H9 (cell line): ENCODE measurements at regions not wholly inside any gene's neighbourhood (a gene's known extent, or its start where the extent isn't known, plus 50 kb on each side); places are given as distances from the start of the nearest gene placed in this dataset.

Experiments used
- DNase-seq: peaks from one replicate; pipeline ENCODE4 v3.0.0-alpha.2; 2017
- H2AFZ ChIP-seq: one replicate; pipeline ENCODE4 v1.6.1; 2013; ENCODE audit warnings: mild to moderate bottlenecking, low read length, control low read depth, moderate library complexity
- H2AK5ac ChIP-seq: 2 replicates; pipeline ENCODE4 v1.6.1; 2013; ENCODE audit warnings: low read length, control low read depth, mixed read lengths; ENCODE audit not compliant: insufficient read length
- H2BK120ac ChIP-seq: one replicate; pipeline ENCODE4 v1.6.1; 2013; ENCODE audit warnings: low read depth, mild to moderate bottlenecking, low read length, control low read depth, inconsistent platforms; ENCODE audit not compliant: poor library complexity, severe bottlenecking
- H2BK12ac ChIP-seq: 2 replicates; pipeline ENCODE4 v1.6.1; 2013; ENCODE audit warnings: low read length, control low read depth, mixed read lengths, low read depth; ENCODE audit not compliant: insufficient read length
- H2BK15ac ChIP-seq: 2 replicates; pipeline ENCODE4 v1.6.1; 2013; ENCODE audit warnings: low read depth, low read length, control low read depth
- H2BK20ac ChIP-seq: one replicate; pipeline ENCODE4 v1.6.1; 2013; ENCODE audit warnings: low read depth, mild to moderate bottlenecking, low read length, control low read depth, inconsistent platforms; ENCODE audit not compliant: poor library complexity, severe bottlenecking
- H2BK5ac ChIP-seq: 2 replicates; pipeline ENCODE4 v1.6.1; 2013; ENCODE audit warnings: low read length, control low read depth, mixed read lengths; ENCODE audit not compliant: insufficient read length
- H3K14ac ChIP-seq: 2 replicates; pipeline ENCODE4 v1.6.1; 2013; ENCODE audit warnings: low read length, control low read depth; ENCODE audit not compliant: insufficient read depth
- H3K18ac ChIP-seq: 2 replicates; pipeline ENCODE4 v1.6.1; 2013; ENCODE audit warnings: low read depth, mild to moderate bottlenecking, mixed read lengths, low read length, control low read depth; ENCODE audit not compliant: insufficient read length
- H3K23ac ChIP-seq: 2 replicates; pipeline ENCODE4 v1.6.1; 2013; ENCODE audit warnings: low read length, control low read depth, mixed read lengths, low read depth; ENCODE audit not compliant: insufficient read length
- H3K23me2 ChIP-seq: 2 replicates; pipeline ENCODE4 v1.6.1; 2013; ENCODE audit warnings: low read depth, mild to moderate bottlenecking, mixed read lengths, low read length, control low read depth; ENCODE audit not compliant: insufficient read length, poor library complexity, severe bottlenecking
- H3K27ac ChIP-seq: 2 replicates; pipeline ENCODE4 v1.5.1; 2013; ENCODE audit warnings: low read length, control low read depth, mixed read lengths, low read depth; ENCODE audit not compliant: insufficient read length
- H3K27me3 ChIP-seq: 2 replicates; pipeline ENCODE4 v1.6.1; 2013; ENCODE audit warnings: low read length, control low read depth, inconsistent platforms; ENCODE audit not compliant: insufficient read depth
- H3K4ac ChIP-seq: 2 replicates; pipeline ENCODE4 v1.6.1; 2013; ENCODE audit warnings: low read depth, mild to moderate bottlenecking, control low read depth, inconsistent platforms, low read length, moderate library complexity
- H3K4me1 ChIP-seq: 2 replicates; pipeline ENCODE4 v1.6.1; 2013; ENCODE audit warnings: low read length, control low read depth, inconsistent platforms; ENCODE audit not compliant: insufficient read depth
- H3K4me2 ChIP-seq: 2 replicates; pipeline ENCODE4 v1.6.1; 2013; ENCODE audit warnings: low read length, control low read depth, mixed read lengths; ENCODE audit not compliant: insufficient read length, insufficient read depth
- H3K56ac ChIP-seq: 2 replicates; pipeline ENCODE4 v1.6.1; 2013; ENCODE audit warnings: low read depth, mild to moderate bottlenecking, mixed read lengths, low read length, control low read depth; ENCODE audit not compliant: insufficient read length
- H3K79me1 ChIP-seq: 2 replicates; pipeline ENCODE4 v1.6.1; 2013; ENCODE audit warnings: low read depth, mild to moderate bottlenecking, moderate library complexity, low read length, control low read depth, inconsistent platforms; ENCODE audit not compliant: insufficient read depth, poor library complexity, severe bottlenecking
- H3K79me2 ChIP-seq: 2 replicates; pipeline ENCODE4 v1.6.1; 2013; ENCODE audit warnings: low read length, control low read depth, inconsistent platforms; ENCODE audit not compliant: insufficient read depth
- H3K9ac ChIP-seq: 2 replicates; pipeline ENCODE4 v1.6.1; 2013; ENCODE audit warnings: low read length, control low read depth, mixed read lengths; ENCODE audit not compliant: insufficient read length; ENCODE audit errors: extremely low read depth
- H3K9me3 ChIP-seq: one replicate; pipeline ENCODE4 v1.6.1; 2013; ENCODE audit warnings: low read depth, low read length, inconsistent platforms; ENCODE audit not compliant: control insufficient read depth
- H3T11ph ChIP-seq: one replicate; pipeline ENCODE4 v1.6.1; 2013; ENCODE audit warnings: mild to moderate bottlenecking, low read length, control low read depth, inconsistent platforms
- H4K20me1 ChIP-seq: one replicate; pipeline ENCODE4 v1.6.1; 2013; ENCODE audit not compliant: control insufficient read depth, insufficient read length, insufficient read depth
- H4K5ac ChIP-seq: 2 replicates; pipeline ENCODE4 v1.6.1; 2013; ENCODE audit warnings: low read depth, mild to moderate bottlenecking, mixed read lengths, low read length, control low read depth; ENCODE audit not compliant: insufficient read length
- H4K8ac ChIP-seq: replicated peaks from 2 replicates; pipeline ENCODE4 v1.6.1; 2013; ENCODE audit warnings: low read length, control low read depth, mixed read lengths, low read depth; ENCODE audit not compliant: insufficient read length
- H4K91ac ChIP-seq: 2 replicates; pipeline ENCODE4 v1.6.1; 2013; ENCODE audit warnings: low read depth, mild to moderate bottlenecking, moderate library complexity, mixed read lengths, low read length, control low read depth; ENCODE audit not compliant: insufficient read length
- H3K27ac Mint-ChIP-seq, 3 experiments: 2 replicates in 2 of 3; 3 replicates in 1 of 3; pipeline ENCODE4 v1.8.0; 2020 to 2021; ENCODE audit warnings: mixed read lengths in 3 of 3, mild to moderate bottlenecking in 1 of 3, moderate library complexity in 1 of 3
- H3K27me3 Mint-ChIP-seq: 2 replicates; pipeline ENCODE4 v1.8.0; 2021; ENCODE audit warnings: low read depth, mild to moderate bottlenecking, moderate library complexity, mixed read lengths
- H3K36me3 Mint-ChIP-seq, 3 experiments: 2 replicates in 2 of 3; 3 replicates in 1 of 3; pipeline ENCODE4 v1.8.0; 2020 to 2021; ENCODE audit warnings: low read depth in 3 of 3, mixed read lengths in 3 of 3; ENCODE audit not compliant: insufficient read depth in 1 of 3
- H3K4me1 Mint-ChIP-seq, 2 experiments: 2 replicates each; pipeline ENCODE4 v1.8.0; 2020; ENCODE audit warnings: mixed read lengths in 2 of 2
- H3K4me3 Mint-ChIP-seq, 2 experiments: 2 replicates in 1 of 2; 3 replicates in 1 of 2; pipeline ENCODE4 v1.8.0; 2020 to 2021; ENCODE audit warnings: mild to moderate bottlenecking in 2 of 2, mixed read lengths in 2 of 2, moderate library complexity in 1 of 2
- H3K9me3 Mint-ChIP-seq, 2 experiments: 2 replicates in 1 of 2; 3 replicates in 1 of 2; pipeline ENCODE4 v1.8.0; 2020; ENCODE audit warnings: mild to moderate bottlenecking in 2 of 2, mixed read lengths in 2 of 2, moderate library complexity in 1 of 2
- WGBS: extraction: QIAGEN DNeasy Blood & Tissue Kit; methylation state at CpG from one replicate; pipeline ENCODE4 v1.1.7; 2013; ENCODE audit warnings: missing lambda C conversion rate, low lambda C conversion rate, mixed read lengths; ENCODE audit not compliant: insufficient read length; ENCODE audit errors: extremely low coverage; 5-methylcytosine and 5-hydroxymethylcytosine counted together
- TF ChIP-seq, protein P1 (sequence below): fragments of 200-600 bp; sonication (generic); conservative IDR thresholded peaks from 3 replicates; pipeline ENCODE4 v1.8.0; 2021; ENCODE audit warnings: antibody characterized with exemption, mild to moderate bottlenecking

DNA sequence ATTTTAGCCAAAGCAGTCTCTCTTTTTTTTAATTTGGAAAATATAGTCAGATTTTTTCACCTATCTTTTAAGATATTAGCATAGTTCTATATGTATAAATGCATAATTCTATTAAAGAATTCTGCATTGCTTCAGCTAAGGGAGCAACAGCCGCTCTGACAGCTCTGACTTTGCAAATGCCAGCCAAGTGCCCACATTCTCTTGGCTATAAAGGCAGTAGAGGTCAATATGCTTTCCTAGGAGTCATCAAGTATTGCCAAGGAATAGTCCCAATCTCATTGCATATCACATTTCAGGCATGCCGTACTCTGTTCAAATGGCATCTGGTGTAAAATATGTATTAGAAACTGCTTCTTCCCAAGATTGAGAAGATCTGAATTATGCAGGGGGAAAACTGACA is 161.4 kb downstream of the RPLP1 start:
- DNase-seq: no peak
- H3K36me3 Mint-ChIP-seq: no peaks in the 10 kb centered on the region
- Histone ChIP-seq H2BK120ac (no peak overlapping the region), H3K4me2 (no peak overlapping the region), H3K23me2 (no peaks in the 10 kb centered on the region), H2BK5ac (no peak overlapping the region), H3K9me3 (no peaks in the 10 kb centered on the region), H4K8ac (no peak overlapping the region), H3K18ac (no peak overlapping the region), H3K23ac (no peak overlapping the region), H4K20me1 (no peaks in the 10 kb centered on the region), H3K4ac (no peak overlapping the region), H3K14ac (no peak overlapping the region), H4K5ac (no peak overlapping the region), H2AK5ac (no peak overlapping the region), H2BK20ac (no peak overlapping the region), H2BK12ac (no peak overlapping the region), H3K9ac (no peak overlapping the region), H3T11ph (no peak overlapping the region), H2AFZ (no peak overlapping the region), H3K79me1 (no peaks in the 10 kb centered on the region), H2BK15ac (no peak overlapping the region), H3K56ac (no peak overlapping the region), H4K91ac (no peak overlapping the region), H3K4me1 (no peaks in the 10 kb centered on the region), H3K79me2 (no peaks in the 10 kb centered on the region), H3K27me3 (no peaks in the 10 kb centered on the region), H3K27ac (no peak overlapping the region)
- H3K9me3 Mint-ChIP-seq: no peaks in the 10 kb centered on the region; a peak in 1 of 5 replicates
- H3K27me3 Mint-ChIP-seq: peaks cover 3% of the 10 kb centered on the region
- TF ChIP-seq, protein P1, sequence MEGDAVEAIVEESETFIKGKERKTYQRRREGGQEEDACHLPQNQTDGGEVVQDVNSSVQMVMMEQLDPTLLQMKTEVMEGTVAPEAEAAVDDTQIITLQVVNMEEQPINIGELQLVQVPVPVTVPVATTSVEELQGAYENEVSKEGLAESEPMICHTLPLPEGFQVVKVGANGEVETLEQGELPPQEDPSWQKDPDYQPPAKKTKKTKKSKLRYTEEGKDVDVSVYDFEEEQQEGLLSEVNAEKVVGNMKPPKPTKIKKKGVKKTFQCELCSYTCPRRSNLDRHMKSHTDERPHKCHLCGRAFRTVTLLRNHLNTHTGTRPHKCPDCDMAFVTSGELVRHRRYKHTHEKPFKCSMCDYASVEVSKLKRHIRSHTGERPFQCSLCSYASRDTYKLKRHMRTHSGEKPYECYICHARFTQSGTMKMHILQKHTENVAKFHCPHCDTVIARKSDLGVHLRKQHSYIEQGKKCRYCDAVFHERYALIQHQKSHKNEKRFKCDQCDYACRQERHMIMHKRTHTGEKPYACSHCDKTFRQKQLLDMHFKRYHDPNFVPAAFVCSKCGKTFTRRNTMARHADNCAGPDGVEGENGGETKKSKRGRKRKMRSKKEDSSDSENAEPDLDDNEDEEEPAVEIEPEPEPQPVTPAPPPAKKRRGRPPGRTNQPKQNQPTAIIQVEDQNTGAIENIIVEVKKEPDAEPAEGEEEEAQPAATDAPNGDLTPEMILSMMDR: no peak
- WGBS: no CpG with 5 or more reads among the region's 2 CpGs
- H3K4me3 Mint-ChIP-seq: no peak overlapping the region
- H3K4me1 Mint-ChIP-seq: peaks cover 0 to 2% of the 10 kb centered on the region in 2 experiments; a peak in 1 of 4 replicates
- H3K27ac Mint-ChIP-seq: no peak overlapping the region
